Panc1 (cell line): ENCODE measurements at regions not wholly inside any gene's neighbourhood (a gene's known extent, or its start where the extent isn't known, plus 50 kb on each side); places are given as distances from the start of the nearest gene placed in this dataset.

ENCODE experiments used
- ATAC-seq: fragments of 200-7000 bp; cut with Tn5 transposase; 2 replicates; pipeline ENCODE4 v1.9.1; 2020; ENCODE audit warnings: mild to moderate bottlenecking, moderate library complexity
- BruUV-seq: library from RNA; stranded (reverse); fragments of 400-500 nt; replicated peaks from 2 replicates; lab custom pipeline; 2021; lab: Mats Ljungman, UMichigan
- CTCF ChIA-PET: fragments of 300-600 bp; sonication (Branson Sonifier 250); formaldehyde crosslinking; loops from one replicate; lab custom pipeline; 2022; ENCODE audit warnings: antibody characterized with exemption; lab: Charles Lee
- POLR2A ChIA-PET: fragments of 300-600 bp; sonication (Branson Sonifier 250); formaldehyde crosslinking; loops from one replicate; lab custom pipeline; 2022; ENCODE audit warnings: antibody characterized with exemption; lab: Charles Lee
- DNase-seq: peaks from one replicate; pipeline ENCODE4 v3.0.0-alpha.2; 2010; ENCODE audit warnings: low read depth, low spot score
- H3K27ac ChIP-seq: 2 replicates; pipeline ENCODE4 v1.5.1; 2011; ENCODE audit warnings: mild to moderate bottlenecking, low read length, inconsistent platforms
- H3K27me3 ChIP-seq: fragments of 200-500 bp; sonication (Bioruptor generic); 2 replicates; pipeline ENCODE4 v1.6.0; 2014; ENCODE audit warnings: low read length, inconsistent platforms; ENCODE audit not compliant: control insufficient read depth, insufficient read depth
- H3K36me3 ChIP-seq: fragments of 200-500 bp; sonication (Bioruptor generic); 2 replicates; pipeline ENCODE4 v1.5.1; 2014; ENCODE audit warnings: inconsistent platforms, mild to moderate bottlenecking, low read length, moderate library complexity; ENCODE audit not compliant: control insufficient read depth, insufficient read depth
- H3K4me1 ChIP-seq: 2 replicates; pipeline ENCODE4 v1.5.1; 2011; ENCODE audit warnings: inconsistent platforms, mild to moderate bottlenecking, low read length, moderate library complexity; ENCODE audit not compliant: control insufficient read depth, insufficient read depth
- H3K4me3 ChIP-seq, 2 experiments: 2 replicates each; pipeline ENCODE4 v1.5.1; 2011 to 2012; ENCODE audit warnings: low read depth in 2 of 2, low read length in 2 of 2, mild to moderate bottlenecking in 2 of 2, inconsistent platforms in 1 of 2, moderate library complexity in 1 of 2
- H3K9me3 ChIP-seq: fragments of 200-500 bp; sonication (Bioruptor generic); 2 replicates; pipeline ENCODE4 v1.5.1; 2014; ENCODE audit warnings: low read depth, mild to moderate bottlenecking, inconsistent platforms, low read length, moderate library complexity; ENCODE audit not compliant: control insufficient read depth, insufficient read depth
- POLR2AphosphoS5 ChIP-seq: IDR thresholded peaks from 2 replicates; pipeline ENCODE4 v1.6.1; 2012; ENCODE audit warnings: mild to moderate bottlenecking, low read depth, low read length, moderate library complexity
- SIN3A ChIP-seq: IDR thresholded peaks from 2 replicates; pipeline ENCODE4 v1.6.1; 2012; ENCODE audit warnings: low read depth, mild to moderate bottlenecking, low read length, moderate library complexity, borderline replicate concordance; ENCODE audit not compliant: insufficient read depth
- TCF7L2 ChIP-seq: IDR thresholded peaks from 2 replicates; pipeline ENCODE4 v1.6.1; 2011; ENCODE audit warnings: mild to moderate bottlenecking, low read depth, low read length, inconsistent platforms
- in situ Hi-C: cut with HindIII; loops from 2 replicates; pipeline ENCODE4 v1.10.0; 2016; ENCODE audit warnings: low sequenced_read_pairs, low pct_unique_long_range_greater_than_20kb
- intact Hi-C: fragments of 100-400 bp; cut with micrococcal nuclease; formaldehyde crosslinking; loops from one replicate; pipeline ENCODE4 v1.10.0; 2022; ENCODE audit not compliant: unreplicated experiment
- TF ChIP-seq, protein P1 (sequence below), 2 experiments: IDR thresholded peaks; 2 replicates each; pipeline ENCODE4 v1.6.1; 2011 to 2012; ENCODE audit warnings: low read depth in 2 of 2, control low read depth in 1 of 2, low read length in 1 of 2, mild to moderate bottlenecking in 1 of 2, moderate library complexity in 1 of 2; ENCODE audit not compliant: insufficient read depth in 1 of 2
- TF ChIP-seq, protein P2 (sequence below): fragments of 450-650 bp; IDR thresholded peaks from 2 replicates; pipeline ENCODE4 v1.5.1; 2017; ENCODE audit warnings: mild to moderate bottlenecking

DNA sequence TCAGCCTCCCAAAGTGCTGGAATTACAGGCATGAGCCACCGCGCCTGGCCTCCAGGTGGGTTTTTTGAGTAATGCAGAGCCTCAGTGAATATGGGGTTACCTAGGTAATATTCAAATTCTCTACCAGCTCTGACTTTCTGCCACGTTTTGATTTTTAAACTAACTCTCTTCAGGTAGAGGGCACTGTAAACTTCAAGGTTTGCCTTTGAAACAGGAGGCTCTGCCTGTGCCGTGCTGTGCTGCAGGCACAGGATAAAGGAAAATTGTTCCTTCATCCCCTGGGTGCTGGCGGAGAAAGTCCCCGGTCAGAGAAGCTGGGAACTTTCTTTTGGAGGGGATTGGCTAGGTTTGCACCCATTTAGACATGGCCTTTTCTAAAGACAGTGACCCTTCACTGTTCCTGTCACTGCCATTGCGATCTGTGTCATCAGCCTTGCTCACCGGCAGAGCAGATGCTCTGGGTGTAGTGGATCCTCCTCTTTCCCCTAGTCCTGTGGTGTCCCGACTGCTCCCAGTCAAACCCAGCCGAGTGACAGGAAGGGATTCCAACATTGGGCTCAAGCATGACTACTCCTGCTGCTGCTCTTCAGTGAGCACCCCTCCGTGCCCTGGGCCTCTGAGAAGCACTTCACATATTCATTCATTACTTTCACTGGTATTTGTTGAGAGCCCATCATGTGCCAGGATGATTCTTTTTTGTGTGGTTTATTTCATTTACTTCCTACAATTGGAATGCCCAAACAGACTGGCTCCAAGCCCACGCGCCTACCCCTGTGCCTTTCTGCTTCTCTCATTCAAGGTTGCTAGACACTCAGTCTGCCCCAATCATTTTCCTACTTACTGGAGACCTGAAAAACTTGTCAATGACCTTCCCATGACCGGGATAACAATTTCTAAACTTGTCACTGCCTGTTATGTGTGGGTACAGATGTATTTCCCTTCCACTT is 103.6 kb downstream of the TMEM30B start:
- H3K36me3 ChIP-seq: no peaks in the 10 kb centered on the region
- no TSS peak for BruUV-seq
- in situ Hi-C loops (no loop called here), intact Hi-C loops (no loop called here)
- POLR2A ChIA-PET: no interaction called here
- H3K9me3 ChIP-seq: no peaks in the 10 kb centered on the region
- CTCF ChIA-PET: interaction anchor here (0.5 kb wide), 1 partner anchor 519 kb away, joined by 3 read pairs; no protein-coding TSS in a partner anchor
- no peak overlapping the region for H3K4me3 ChIP-seq
- TF ChIP-seq POLR2AphosphoS5 (no peak), TCF7L2 (no peak), SIN3A (no peak)
- TF ChIP-seq, protein P1, sequence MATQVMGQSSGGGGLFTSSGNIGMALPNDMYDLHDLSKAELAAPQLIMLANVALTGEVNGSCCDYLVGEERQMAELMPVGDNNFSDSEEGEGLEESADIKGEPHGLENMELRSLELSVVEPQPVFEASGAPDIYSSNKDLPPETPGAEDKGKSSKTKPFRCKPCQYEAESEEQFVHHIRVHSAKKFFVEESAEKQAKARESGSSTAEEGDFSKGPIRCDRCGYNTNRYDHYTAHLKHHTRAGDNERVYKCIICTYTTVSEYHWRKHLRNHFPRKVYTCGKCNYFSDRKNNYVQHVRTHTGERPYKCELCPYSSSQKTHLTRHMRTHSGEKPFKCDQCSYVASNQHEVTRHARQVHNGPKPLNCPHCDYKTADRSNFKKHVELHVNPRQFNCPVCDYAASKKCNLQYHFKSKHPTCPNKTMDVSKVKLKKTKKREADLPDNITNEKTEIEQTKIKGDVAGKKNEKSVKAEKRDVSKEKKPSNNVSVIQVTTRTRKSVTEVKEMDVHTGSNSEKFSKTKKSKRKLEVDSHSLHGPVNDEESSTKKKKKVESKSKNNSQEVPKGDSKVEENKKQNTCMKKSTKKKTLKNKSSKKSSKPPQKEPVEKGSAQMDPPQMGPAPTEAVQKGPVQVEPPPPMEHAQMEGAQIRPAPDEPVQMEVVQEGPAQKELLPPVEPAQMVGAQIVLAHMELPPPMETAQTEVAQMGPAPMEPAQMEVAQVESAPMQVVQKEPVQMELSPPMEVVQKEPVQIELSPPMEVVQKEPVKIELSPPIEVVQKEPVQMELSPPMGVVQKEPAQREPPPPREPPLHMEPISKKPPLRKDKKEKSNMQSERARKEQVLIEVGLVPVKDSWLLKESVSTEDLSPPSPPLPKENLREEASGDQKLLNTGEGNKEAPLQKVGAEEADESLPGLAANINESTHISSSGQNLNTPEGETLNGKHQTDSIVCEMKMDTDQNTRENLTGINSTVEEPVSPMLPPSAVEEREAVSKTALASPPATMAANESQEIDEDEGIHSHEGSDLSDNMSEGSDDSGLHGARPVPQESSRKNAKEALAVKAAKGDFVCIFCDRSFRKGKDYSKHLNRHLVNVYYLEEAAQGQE (IDR thresholded peaks at IDR 0.05; ENCODE audit: insufficient read depth in 1 of 2, low read depth in 2 of 2, low read length in 1 of 2): no peak
- TF ChIP-seq, protein P2, sequence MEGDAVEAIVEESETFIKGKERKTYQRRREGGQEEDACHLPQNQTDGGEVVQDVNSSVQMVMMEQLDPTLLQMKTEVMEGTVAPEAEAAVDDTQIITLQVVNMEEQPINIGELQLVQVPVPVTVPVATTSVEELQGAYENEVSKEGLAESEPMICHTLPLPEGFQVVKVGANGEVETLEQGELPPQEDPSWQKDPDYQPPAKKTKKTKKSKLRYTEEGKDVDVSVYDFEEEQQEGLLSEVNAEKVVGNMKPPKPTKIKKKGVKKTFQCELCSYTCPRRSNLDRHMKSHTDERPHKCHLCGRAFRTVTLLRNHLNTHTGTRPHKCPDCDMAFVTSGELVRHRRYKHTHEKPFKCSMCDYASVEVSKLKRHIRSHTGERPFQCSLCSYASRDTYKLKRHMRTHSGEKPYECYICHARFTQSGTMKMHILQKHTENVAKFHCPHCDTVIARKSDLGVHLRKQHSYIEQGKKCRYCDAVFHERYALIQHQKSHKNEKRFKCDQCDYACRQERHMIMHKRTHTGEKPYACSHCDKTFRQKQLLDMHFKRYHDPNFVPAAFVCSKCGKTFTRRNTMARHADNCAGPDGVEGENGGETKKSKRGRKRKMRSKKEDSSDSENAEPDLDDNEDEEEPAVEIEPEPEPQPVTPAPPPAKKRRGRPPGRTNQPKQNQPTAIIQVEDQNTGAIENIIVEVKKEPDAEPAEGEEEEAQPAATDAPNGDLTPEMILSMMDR: no peak
- peaks cover 10% of the 10 kb centered on the region for H3K4me1 ChIP-seq
- DNase-seq (no peak), ATAC-seq (peak; percentile 41; the same call in 1 of the 2 replicates)
- H3K27ac ChIP-seq: peak overlapping the region; percentile 48; the same call in 1 of the 2 replicates
- no peaks in the 10 kb centered on the region for H3K27me3 ChIP-seq

DNA sequence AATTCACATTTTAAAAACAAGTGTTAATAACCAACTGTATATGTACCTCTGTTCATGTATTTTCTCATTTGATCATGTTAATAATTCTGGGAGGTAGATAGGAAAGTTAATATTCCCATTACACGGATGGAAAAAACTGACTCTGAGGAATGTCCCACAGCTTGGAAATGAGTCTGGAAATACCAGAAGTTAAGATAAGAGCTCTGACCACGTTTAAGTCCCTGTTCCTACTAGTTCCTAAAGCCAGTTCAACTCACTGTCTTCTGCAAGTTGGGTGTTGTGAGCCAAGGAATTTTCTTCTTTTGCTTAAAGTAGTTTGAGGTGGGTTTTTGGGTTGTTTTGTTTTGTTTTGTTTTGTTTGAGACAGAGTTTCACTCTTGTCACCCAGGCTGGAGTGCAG is 104.5 kb downstream of the TMEM30B start:
- ATAC-seq (no peak), DNase-seq (no peak)
- ChIA-PET POLR2A (no interaction called here), CTCF (no interaction called here)
- Histone ChIP-seq H3K9me3 (no peaks in the 10 kb centered on the region), H3K4me1 (peaks cover 10% of the 10 kb centered on the region), H3K4me3 (no peak overlapping the region), H3K27me3 (no peaks in the 10 kb centered on the region), H3K36me3 (no peaks in the 10 kb centered on the region), H3K27ac (no peak overlapping the region)
- in situ Hi-C loops: no loop called here
- intact Hi-C loops: no loop called here
- BruUV-seq: no TSS peak
- no peak for TF ChIP-seq SIN3A

DNA sequence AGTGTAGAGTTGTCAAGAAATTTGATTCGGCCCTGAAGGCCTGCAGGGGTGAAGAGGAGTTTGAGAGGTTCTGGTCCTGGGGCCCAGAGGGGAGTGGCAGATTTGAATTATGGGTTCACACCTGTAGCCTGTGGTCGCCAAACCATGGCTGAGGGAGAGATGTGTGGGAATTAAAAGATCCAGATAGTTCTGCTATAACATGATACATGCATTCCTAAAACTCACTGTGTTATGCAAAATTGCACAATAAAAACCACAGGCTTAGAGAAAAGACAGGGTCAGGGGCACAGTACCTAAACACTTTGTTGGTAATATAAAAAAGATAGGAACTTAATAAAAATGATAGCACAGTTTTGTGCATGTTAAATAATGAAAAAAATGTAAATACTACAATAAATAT is 106.2 kb downstream of the TMEM30B start:
- in situ Hi-C loops (no loop called here), intact Hi-C loops (no loop called here)
- no peak for ATAC-seq
- peaks cover 10% of the 10 kb centered on the region for H3K4me1 ChIP-seq
- H3K27me3 ChIP-seq: no peaks in the 10 kb centered on the region
- CTCF ChIA-PET: no interaction called here
- H3K9me3 ChIP-seq: no peaks in the 10 kb centered on the region
- H3K36me3 ChIP-seq: no peaks in the 10 kb centered on the region
- POLR2A ChIA-PET: no interaction called here
- H3K27ac ChIP-seq: no peak overlapping the region
- no peak for DNase-seq
- TF ChIP-seq, protein P1 (IDR thresholded peaks at IDR 0.05; ENCODE audit: insufficient read depth in 1 of 2, low read depth in 2 of 2, low read length in 1 of 2): no peak
- TF ChIP-seq SIN3A (no peak), POLR2AphosphoS5 (no peak)
- H3K4me3 ChIP-seq: no peak overlapping the region
- no TSS peak for BruUV-seq
